Daoy (cell line): ENCODE measurements at regions not wholly inside any gene's neighbourhood (a gene's known extent, or its start where the extent isn't known, plus 50 kb on each side); places are given as distances from the start of the nearest gene placed in this dataset.
"Not testable (repeated sequence)": the region's sequence is repeated elsewhere in the genome, so short reads cannot be mapped to it uniquely, and the experiment has no call there.

Experiments used
- DNase-seq: peaks from one replicate; pipeline ENCODE4 v3.0.0-alpha.2; 2015; ENCODE audit warnings: low read depth

DNA sequence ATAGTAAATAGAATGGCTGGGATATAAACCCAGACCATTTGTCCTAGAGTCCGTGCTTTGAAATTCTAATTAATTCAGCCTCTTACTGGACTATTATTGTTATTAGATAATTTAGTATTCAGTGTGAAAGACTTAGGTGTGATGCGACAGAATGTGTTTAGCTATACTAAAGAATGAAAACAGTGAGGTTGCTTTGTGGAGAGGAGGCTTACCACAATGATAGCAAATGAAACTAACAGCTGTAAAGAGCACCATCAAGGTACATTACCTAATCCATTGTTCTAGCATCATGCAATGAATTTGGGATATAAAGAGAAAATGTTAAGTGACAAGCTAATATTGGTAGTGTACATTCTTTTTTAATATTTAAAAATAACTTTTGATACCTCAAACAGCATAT is 911.1 kb downstream of the KCNT2 start:
- DNase-seq = no peak

DNA sequence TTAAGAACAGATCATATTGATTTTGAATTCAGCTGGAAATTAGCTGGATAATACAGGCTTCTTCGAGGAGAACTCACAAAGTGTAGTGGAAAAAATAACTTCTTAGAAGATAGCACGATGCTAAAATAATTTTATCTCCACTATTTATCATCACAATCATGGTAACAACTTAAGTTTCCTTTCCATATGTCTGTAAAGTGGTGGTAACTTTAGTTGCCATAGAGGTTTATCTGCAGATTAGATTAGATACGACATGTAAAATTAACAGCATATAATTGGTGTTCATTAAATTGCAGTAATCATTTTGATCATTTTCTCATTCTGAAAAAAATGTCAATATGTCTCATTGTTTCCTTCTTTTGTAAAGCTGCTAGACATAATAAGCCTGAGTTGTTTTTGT is 921.5 kb downstream of the KCNT2 start:
- no peak for DNase-seq

DNA sequence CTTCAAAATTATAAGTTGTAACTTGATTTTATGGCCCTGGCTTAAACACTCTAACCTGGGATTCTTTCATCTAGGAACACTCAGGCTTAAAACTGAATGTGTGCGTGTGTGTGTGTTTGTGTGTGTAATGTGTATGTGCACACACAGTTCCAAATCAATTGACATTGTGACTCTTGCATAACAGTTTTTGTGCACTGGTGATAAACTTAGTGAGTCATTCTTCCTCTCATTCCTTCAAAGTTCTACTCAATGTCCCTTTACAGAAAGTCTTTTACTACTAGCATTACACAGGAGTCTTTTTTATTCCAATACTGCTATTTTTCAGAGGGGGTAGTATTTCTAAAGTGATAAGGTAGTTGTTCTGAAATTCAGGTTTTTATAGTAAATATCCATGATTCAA is 943.6 kb downstream of the KCNT2 start:
- DNase-seq = peak; percentile 1

DNA sequence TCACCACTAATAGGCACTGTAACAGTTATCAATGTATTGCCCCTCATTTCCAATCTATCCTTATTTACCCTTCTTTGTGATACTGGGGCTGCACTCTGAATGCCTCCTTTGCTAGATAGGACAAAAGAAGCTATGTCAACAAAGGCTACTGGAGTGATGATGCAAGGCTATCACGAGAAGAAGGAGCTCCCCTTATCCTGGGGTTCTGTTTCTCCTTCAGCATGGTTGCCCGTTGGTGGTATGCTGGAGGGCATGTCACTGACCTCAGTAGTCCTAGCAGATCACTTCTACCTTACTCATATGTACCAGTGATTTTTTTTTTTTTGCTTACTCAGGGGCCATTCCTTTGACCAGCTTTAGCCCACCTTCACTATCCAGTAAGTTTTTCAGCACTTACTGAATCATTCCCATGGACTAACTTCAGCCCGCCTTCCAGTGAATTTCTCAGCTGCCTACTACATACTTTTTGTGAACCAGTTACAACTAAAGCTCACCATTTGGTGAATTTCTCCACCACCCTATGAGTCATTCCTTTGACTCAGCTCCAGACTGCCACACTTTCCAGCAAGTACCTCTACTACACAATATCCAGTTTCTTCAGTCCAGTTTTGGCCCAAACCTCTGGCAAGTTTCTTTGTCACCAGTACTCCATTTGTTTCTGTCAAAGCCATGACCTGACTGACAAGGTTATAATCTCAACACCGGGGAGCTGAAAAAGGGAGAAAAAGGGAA is 944.5 kb downstream of the KCNT2 start:
- peak; percentile 51 for DNase-seq

DNA sequence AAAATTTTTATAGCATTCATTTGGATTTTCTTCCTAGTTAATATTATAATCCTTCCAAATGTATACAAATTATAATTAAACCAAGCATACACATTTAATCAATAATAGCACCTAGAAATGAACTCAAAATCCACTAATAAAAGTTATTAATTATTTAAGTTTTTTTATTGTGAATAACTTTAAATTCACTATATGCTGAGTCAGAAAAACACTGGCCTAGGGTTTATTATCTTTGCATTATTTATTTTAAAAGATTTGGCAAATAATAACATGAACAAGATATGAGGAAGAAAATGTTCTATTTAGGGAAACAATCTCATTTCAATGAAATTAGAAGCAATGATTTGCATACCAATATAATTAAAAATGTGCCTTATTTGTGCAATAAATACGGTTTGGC is 951.5 kb downstream of the KCNT2 start:
- no peak for DNase-seq

DNA sequence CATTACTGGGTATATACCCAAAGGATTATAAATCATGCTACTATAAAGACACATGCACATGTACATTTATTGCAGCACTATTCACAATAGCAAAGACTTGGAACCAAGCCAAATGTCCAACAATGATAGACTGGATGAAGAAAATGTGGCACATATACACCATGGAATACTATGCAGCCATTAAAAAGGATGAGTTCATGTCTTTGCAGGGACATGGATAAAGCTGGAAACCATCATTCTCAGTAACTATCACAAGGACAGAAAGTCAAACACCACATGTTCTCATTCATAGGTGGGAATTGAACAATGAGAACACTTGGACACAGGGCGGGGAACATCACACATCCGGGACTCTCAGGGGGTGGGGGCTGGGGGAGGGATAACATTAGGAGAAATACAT is 959.4 kb downstream of the KCNT2 start:
- DNase-seq = not testable (repeated sequence)

DNA sequence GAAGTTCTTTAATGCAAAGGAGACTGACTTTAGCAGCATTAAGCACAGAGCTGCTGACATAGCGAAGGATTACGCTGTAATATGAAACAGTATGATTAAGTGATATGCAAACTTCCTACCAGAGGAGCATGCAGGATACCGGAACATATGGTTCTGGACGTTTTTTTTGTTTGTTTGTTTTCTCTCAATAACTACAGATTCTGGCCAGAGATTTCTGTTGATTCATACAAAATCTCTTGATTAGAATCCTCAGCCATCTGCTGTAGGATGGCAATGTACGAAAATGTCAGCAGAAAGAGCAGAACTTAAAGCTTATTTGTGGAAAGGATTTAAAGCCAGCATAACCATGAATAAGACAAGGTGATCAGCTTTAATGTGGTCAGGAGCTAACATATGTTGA is 970.7 kb downstream of the KCNT2 start:
- DNase-seq = no peak

DNA sequence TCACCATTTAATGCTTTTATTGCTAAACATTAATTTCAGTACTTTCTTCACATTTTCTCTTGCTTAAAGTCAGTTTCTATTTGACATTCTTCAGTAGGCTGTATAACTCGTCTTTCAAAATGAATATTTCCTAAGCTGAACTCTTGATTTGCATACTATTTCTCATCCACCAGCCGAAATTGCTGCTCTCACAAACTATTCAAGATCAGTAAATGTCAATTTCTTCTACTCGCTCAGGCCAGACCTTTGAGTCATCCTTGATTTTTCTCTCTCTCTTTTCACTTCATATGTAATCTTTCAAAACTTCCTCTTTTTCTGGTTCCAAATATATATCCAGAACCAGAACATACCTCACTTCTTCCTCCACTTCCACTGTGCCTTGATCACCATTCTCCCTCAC is 990.0 kb downstream of the KCNT2 start:
- DNase-seq = no peak

DNA sequence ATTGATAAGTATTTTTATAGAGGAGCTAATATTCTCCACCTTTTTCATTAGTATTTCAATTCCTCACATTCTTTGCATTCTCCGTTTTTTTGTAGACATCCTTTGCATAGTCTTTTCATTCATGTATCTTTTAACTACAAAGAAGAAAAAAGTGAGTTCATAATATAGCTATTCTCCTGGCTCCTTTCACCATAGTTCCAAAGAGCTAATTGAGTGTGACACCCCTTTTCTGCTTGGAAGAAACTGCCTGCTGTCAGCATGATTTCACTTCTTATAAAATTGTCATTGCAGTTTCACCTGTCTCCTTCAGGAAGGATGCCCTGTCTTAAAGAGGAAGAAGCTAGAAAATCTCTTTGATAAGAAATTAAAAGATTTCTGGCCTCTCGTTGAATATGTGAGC is 991.1 kb downstream of the KCNT2 start:
- no peak for DNase-seq

DNA sequence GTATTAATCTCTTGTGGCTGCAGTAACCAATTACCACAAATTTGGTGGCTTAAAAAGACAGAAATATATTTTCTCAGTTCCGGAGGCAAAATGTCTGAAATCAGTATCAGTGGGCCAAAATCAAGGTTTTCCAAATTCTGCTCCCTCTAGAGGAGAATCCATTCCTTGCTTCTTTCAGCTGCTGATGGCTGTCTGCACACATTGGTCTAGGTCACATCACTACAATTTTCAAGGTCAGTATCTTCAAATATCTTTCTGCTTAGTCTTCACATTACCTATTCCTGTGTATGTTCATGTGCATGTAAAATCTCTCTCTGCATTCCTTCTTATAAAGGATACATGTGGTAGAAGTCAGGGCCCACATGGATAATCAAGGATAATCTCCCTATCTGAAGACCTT is 999.4 kb downstream of the KCNT2 start:
- DNase-seq = no peak

DNA sequence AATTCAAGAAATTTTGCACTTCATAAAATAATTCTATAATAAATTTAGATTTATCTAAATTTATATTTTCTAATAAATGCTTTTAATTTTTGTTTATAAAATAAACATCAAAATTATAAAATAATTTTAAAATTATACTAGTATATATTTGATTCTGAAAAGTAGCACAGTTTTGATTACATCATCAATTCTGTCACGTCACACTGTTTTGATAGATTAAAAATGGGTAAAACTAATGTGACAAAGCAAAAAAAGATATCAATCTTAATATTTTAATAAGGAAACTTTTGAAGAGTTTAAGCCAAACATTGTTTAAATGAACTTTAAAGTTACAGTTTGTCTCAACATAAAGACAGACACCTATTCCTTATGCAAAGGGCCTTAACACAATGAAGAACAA is 1001.8 kb downstream of the KCNT2 start:
- no peak for DNase-seq

DNA sequence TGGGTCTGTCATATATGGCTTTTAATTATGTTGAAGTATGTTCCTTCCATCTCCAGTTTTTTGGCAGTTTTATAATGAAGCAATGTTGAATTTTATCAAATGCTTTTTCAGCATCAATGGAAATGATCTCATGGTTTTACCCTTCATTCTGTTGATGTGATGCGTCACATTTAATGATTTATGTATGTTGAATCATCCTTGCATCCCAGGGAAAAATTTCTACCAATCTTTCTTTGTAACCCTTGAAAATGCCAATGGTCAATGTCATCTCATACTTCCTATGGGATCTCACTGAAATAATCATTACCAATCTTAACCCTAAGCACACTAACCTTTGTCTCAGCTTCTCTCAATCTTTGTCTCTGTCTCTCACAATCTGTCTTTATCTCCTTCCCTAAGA is 1004.0 kb downstream of the KCNT2 start:
- peak; percentile 16 for DNase-seq

DNA sequence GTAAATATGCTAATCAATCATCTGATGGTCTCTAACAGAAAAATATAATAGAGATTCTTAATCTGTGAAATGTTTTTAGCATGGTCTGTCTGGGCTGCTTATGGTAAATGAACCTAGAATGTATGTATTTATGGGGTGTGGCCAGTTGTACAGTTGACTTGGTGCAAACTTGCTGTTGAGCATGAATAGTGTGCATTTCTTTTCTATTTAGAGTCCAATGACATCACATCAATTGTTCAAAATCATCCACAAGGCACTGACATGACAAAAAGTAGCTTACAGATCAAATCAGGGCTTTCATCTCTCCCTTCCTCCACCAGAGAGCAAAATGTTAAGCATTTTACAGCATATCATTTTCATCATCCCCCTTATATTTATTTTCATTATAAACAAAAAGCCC is 1010.3 kb downstream of the KCNT2 start:
- no peak for DNase-seq

DNA sequence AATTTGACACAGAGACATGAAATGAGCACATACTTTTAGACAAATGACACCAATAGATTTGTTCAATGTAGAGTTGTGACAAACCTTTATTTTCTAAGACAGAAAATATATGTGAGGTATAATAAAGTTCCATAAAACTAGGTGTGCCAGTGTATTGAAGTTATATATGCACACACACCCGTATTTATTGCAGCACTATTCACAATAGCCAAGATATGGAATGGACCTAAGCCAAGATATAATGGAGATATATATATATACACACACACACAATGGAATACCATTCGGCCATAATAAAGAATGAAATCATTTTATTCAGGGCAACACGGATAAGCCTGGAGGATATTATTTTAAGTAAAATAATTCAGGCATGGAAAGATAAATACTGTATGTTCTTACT is 1013.5 kb downstream of the KCNT2 start:
- DNase-seq = no peak

DNA sequence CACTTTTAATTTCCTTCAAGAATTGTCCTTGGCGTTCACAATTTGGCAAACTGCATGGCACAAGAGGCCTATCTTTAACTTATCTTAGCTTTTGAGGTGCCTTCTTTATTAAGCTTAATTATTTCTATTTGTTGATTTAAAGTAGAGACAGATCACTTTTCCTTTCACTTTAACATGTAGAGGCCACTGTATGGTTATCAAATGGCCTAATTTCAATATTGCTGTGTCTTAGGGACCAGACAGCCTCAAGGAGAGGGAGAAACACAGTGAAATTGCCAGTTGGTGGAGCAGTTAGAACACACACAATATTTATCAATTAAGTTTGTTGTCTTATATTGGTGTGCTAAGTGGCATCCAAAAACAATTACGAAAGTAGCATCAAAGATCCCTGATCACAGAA is 1013.9 kb downstream of the KCNT2 start:
- no peak for DNase-seq

DNA sequence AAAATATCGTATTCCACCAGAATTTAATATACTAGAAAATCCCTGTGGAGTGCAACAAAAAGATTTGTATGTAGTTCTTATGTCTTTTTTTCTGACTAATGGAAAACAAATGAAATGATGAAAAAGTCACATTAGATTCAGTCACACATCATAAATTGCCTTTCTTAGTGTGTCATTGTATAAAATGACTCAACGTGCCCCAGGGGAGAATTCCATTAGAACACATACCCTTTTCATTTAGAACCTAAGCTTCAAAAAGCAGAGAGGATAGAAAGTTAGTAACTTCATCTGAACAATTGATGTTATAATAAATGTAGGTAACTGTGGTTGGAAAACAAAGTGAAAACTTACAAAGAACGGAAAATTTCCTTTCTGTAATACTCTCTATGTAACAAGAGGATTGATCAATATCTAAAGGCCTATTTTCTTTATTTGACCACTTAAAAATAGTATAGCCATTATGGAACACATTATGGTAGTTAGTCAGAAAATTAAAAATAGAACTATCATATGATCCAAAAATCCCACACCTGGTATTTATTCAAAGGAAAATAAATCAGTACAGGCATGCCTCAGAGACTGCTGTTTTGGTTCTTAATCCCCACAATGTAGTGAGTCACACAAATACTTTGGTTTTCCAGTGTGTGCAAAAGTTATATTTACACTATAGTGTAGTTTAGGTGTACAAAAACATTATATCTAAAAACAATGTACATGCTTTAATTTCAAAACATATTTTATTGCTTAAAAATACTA is 1016.1 kb downstream of the KCNT2 start:
- DNase-seq = peak; percentile 60

DNA sequence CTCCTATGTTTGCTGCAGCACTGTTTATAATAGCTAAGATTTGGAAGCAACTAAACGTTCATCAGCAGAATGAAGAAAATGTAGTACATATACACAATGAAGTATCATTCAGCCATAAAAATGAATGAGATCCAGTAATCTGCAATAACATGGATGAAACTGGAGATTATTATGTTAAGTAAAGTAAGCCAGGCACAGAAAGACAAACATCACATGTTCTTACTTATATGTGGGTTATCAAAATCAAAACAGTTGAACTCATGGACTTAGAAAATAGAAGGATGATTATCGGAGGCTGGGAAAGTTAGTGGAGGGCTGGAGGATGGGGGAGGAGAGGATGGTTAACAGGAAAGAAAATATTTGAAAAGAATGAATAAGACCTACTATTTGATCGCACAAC is 1017.6 kb downstream of the KCNT2 start:
- DNase-seq = peak; percentile 41

DNA sequence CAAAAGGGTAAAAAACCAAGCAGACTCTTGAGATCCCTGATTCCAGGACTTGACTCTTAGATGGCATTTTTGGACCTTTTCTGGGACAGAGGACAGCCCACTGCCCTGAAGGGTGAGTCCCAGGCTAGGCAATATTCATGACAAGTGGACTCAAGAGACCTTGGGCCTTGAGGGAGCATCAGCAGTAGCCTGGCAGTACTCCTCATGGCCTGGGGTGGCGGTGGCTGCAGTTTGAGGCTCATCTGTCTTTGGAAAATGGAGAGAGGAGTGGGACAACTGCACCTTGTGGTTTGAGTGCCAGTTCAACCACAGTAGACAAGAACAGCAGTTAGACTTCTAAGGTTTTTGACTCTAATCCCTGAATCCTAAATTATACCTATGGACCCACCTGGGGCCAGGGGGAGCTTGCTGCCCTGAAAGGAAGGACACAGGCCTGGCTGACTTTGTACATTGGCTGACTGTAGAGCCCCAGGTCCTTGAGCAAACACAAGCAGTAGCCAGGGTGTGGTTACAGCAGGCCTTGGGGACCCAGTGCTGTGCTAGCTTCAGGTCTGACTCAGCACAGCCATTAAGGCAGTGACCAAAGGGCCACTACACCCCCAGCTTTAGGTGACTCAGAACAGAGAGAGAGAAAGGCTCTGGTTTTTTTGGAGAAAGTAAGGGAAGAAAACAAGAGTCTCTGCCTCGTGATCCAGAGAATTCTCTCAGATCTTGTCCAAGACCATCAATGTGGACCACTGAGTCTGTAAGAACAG is 1023.2 kb downstream of the KCNT2 start:
- DNase-seq = peak; percentile 24

DNA sequence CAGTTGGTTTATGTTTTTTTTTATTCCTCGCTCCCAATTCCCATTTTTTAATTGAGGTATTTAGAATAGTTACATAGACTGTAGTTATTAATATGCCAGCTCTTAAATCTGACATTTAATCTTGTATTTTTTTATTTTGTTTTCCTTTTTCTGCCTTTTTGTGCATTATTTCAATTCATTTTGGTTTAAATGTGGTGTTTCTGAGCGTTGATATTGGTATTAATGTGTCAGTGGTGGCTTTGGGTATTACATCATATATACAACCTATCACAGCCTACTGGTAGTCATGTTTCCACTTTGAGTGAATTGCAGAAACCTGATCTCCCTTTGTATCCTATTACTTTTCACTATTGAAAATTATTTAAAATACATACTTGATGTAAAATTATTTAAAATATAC is 1027.3 kb downstream of the KCNT2 start:
- DNase-seq = no peak

DNA sequence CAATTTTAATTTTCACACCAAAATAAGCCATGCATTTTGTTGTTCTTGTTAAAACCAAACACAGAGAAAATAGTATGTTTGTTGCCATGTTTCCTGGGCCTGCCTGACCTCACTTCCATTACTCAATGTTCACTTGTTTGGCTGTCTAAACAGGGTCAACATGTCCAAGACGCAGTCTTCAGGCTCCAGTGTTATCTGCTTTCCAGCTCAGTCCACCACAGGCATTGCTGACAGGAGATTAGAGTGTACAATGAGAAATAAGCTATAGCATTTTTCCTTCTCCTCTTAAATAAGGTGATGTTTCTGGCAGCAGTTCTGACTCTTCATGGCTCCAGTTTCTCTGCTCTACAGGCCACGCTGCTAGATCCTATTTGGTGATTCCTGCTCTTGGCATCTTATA is 1030.5 kb downstream of the KCNT2 start:
- no peak for DNase-seq

DNA sequence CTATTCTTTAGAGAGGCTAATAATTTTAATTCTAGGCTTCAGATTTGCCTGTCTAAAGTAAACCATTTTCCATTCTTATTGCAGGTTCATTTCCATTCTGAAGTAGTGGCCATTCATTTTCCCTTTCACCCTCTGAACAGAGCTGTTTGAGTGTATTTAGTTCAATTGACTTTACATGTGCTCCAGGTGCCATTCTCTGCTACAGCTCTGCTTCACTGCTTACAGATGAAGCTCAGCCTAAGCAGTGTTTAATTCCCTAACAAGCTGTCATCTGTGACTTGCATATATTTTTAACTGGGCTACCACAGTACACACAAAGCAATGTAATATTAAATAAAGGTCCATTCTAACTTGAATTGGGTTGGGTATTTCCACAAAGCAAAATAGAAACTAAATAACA is 1031.6 kb downstream of the KCNT2 start:
- DNase-seq = no peak

DNA sequence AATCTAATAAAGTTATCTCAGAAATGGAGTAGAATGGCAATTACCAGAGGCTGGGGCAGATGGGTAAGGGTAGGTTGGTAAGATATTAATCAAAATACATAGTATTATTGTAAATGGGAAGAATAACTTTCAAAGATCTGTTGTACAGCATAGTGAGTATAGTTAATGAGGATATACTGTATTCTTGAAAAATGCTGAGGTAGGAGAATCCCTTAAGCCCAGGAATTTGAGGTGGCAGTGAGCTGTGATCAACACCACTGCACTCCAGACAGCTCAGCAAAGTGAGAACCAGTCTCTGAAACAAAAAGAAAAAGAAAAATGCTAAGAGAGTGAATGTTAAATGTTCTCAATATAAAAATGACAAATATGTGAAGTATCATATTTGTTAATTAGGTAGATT is 1033.7 kb downstream of the KCNT2 start:
- no peak for DNase-seq

DNA sequence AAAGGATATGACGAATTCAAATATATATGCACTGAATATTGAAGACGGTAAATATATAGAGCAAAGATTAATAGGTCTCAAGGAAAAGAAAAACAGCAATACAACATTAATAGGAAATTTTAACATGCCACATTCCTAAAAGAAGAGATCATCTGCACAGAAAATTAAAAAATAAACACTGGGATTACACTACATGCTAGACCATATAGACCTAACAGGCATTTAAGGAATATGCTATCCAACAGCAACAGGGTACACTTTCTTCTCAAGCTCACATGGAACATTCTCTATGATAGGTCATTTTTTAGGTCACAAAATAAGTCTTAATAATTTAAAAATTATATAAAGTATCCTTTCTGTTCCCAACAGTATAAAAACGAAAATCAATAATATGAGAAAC is 1038.3 kb downstream of the KCNT2 start:
- no peak for DNase-seq
